HEK293 (cell line): ENCODE measurements at regions not wholly inside any gene's neighbourhood (a gene's known extent, or its start where the extent isn't known, plus 50 kb on each side); places are given as distances from the start of the nearest gene placed in this dataset.

ENCODE experiments used
- BCL11A ChIP-seq: fragments of 450-650 bp; formaldehyde crosslinking; IDR thresholded peaks from 2 replicates; pipeline ENCODE4 v1.5.1; 2016; ENCODE audit warnings: low read depth, missing biosample characterization, missing genetic modification characterization
- EGR2 ChIP-seq: fragments of 450-650 bp; formaldehyde crosslinking; IDR thresholded peaks from 2 replicates; pipeline ENCODE4 v1.5.1; 2016; ENCODE audit warnings: low read depth, missing biosample characterization, missing genetic modification characterization
- GFI1B ChIP-seq: fragments of 450-650 bp; formaldehyde crosslinking; IDR thresholded peaks from 2 replicates; pipeline ENCODE4 v1.5.1; 2016; ENCODE audit warnings: missing biosample characterization, missing genetic modification characterization
- GLI2 ChIP-seq: fragments of 450-650 bp; formaldehyde crosslinking; IDR thresholded peaks from 2 replicates; pipeline ENCODE4; 2017; ENCODE audit warnings: missing biosample characterization, missing genetic modification characterization, low read depth, borderline replicate concordance
- GLIS1 ChIP-seq: fragments of 450-650 bp; formaldehyde crosslinking; IDR thresholded peaks from 2 replicates; pipeline ENCODE4 v1.5.1; 2016; ENCODE audit warnings: missing biosample characterization, missing genetic modification characterization
- KLF7 ChIP-seq: fragments of 450-650 bp; formaldehyde crosslinking; IDR thresholded peaks from 2 replicates; pipeline ENCODE4 v1.5.1; 2016; ENCODE audit warnings: missing biosample characterization, missing genetic modification characterization, borderline replicate concordance
- KLF8 ChIP-seq: fragments of 450-650 bp; formaldehyde crosslinking; IDR thresholded peaks from 2 replicates; pipeline ENCODE4 v1.5.1; 2016; ENCODE audit warnings: missing biosample characterization, missing genetic modification characterization
- KLF9 ChIP-seq: fragments of 450-650 bp; formaldehyde crosslinking; IDR thresholded peaks from 2 replicates; pipeline ENCODE4 v1.5.1; 2016; ENCODE audit warnings: missing biosample characterization, missing genetic modification characterization, low read depth
- OSR2 ChIP-seq: fragments of 450-650 bp; formaldehyde crosslinking; IDR thresholded peaks from 2 replicates; pipeline ENCODE4 v1.5.1; 2016; ENCODE audit warnings: missing biosample characterization, missing genetic modification characterization
- OVOL3 ChIP-seq: fragments of 450-650 bp; formaldehyde crosslinking; IDR thresholded peaks from 2 replicates; pipeline ENCODE4 v1.5.1; 2016; ENCODE audit warnings: missing biosample characterization, missing genetic modification characterization
- PRDM4 ChIP-seq: fragments of 450-650 bp; formaldehyde crosslinking; IDR thresholded peaks from 2 replicates; pipeline ENCODE4 v1.5.1; 2017; ENCODE audit warnings: missing biosample characterization, missing genetic modification characterization
- PRDM6 ChIP-seq: fragments of 450-650 bp; formaldehyde crosslinking; IDR thresholded peaks from 2 replicates; pipeline ENCODE4 v1.5.1; 2017; ENCODE audit warnings: missing biosample characterization, missing genetic modification characterization
- RBAK ChIP-seq: fragments of 450-650 bp; formaldehyde crosslinking; IDR thresholded peaks from 2 replicates; pipeline ENCODE4 v1.5.1; 2016; ENCODE audit warnings: missing biosample characterization, missing genetic modification characterization
- SCRT1 ChIP-seq: fragments of 450-650 bp; formaldehyde crosslinking; IDR thresholded peaks from 2 replicates; pipeline ENCODE4 v1.5.1; 2016; ENCODE audit warnings: missing biosample characterization, missing genetic modification characterization, borderline replicate concordance
- SP2 ChIP-seq: fragments of 450-650 bp; formaldehyde crosslinking; IDR thresholded peaks from 2 replicates; pipeline ENCODE4 v1.5.1; 2016; ENCODE audit warnings: missing biosample characterization, missing genetic modification characterization
- TRIM28 ChIP-seq: IDR thresholded peaks from 2 replicates; pipeline ENCODE4 v1.6.1; 2011; ENCODE audit warnings: low read length, control low read depth, borderline replicate concordance
- WT1 ChIP-seq: fragments of 450-650 bp; formaldehyde crosslinking; IDR thresholded peaks from 2 replicates; pipeline ENCODE4 v1.5.1; 2016; ENCODE audit warnings: missing biosample characterization, missing genetic modification characterization
- ZBTB21 ChIP-seq: fragments of 450-650 bp; formaldehyde crosslinking; IDR thresholded peaks from 2 replicates; pipeline ENCODE4 v1.5.1; 2017; ENCODE audit warnings: missing biosample characterization, missing genetic modification characterization
- ZEB2 ChIP-seq: fragments of 450-650 bp; formaldehyde crosslinking; IDR thresholded peaks from 2 replicates; pipeline ENCODE4 v1.5.1; 2016; ENCODE audit warnings: missing biosample characterization, missing genetic modification characterization
- ZFHX2 ChIP-seq: fragments of 450-650 bp; formaldehyde crosslinking; conservative IDR thresholded peaks from 2 replicates; pipeline ENCODE4 v1.5.1; 2016; ENCODE audit warnings: missing biosample characterization, missing genetic modification characterization
- ZFP37 ChIP-seq: fragments of 450-650 bp; formaldehyde crosslinking; IDR thresholded peaks from 2 replicates; pipeline ENCODE4 v1.5.1; 2016; ENCODE audit warnings: missing biosample characterization, missing genetic modification characterization
- ZIC2 ChIP-seq: fragments of 450-650 bp; formaldehyde crosslinking; IDR thresholded peaks from 2 replicates; pipeline ENCODE4 v1.5.1; 2016; ENCODE audit warnings: missing biosample characterization, missing genetic modification characterization
- ZNF324 ChIP-seq: fragments of 450-650 bp; formaldehyde crosslinking; IDR thresholded peaks from 2 replicates; pipeline ENCODE4 v1.5.1; 2016; ENCODE audit warnings: missing biosample characterization, missing genetic modification characterization
- ZNF513 ChIP-seq: fragments of 450-650 bp; IDR thresholded peaks from 2 replicates; pipeline ENCODE4 v1.5.1; 2018; ENCODE audit warnings: missing biosample characterization, missing genetic modification characterization
- ZNF558 ChIP-seq: fragments of 450-650 bp; formaldehyde crosslinking; IDR thresholded peaks from 2 replicates; pipeline ENCODE4 v1.5.1; 2016; ENCODE audit warnings: missing biosample characterization, missing genetic modification characterization
- ZNF654 ChIP-seq: fragments of 450-650 bp; formaldehyde crosslinking; IDR thresholded peaks from 2 replicates; pipeline ENCODE4 v1.5.1; 2016; ENCODE audit warnings: low read depth, missing biosample characterization, missing genetic modification characterization
- ZNF701 ChIP-seq: fragments of 450-650 bp; formaldehyde crosslinking; IDR thresholded peaks from 2 replicates; pipeline ENCODE4 v1.5.1; 2016; ENCODE audit warnings: missing biosample characterization, missing genetic modification characterization
- ZSCAN23 ChIP-seq: fragments of 450-650 bp; formaldehyde crosslinking; IDR thresholded peaks from 2 replicates; pipeline ENCODE4 v1.5.1; 2016; ENCODE audit warnings: missing biosample characterization, missing genetic modification characterization
- ZSCAN4 ChIP-seq: fragments of 450-650 bp; formaldehyde crosslinking; IDR thresholded peaks from 2 replicates; pipeline ENCODE4 v1.5.1; 2017; ENCODE audit warnings: missing biosample characterization, missing genetic modification characterization
- TF ChIP-seq, protein P1 (sequence below): fragments of 450-650 bp; formaldehyde crosslinking; IDR thresholded peaks from 2 replicates; pipeline ENCODE4 v1.5.1; 2016; ENCODE audit warnings: missing biosample characterization, missing genetic modification characterization
- TF ChIP-seq, protein P2 (sequence below): fragments of 450-650 bp; formaldehyde crosslinking; IDR thresholded peaks from 2 replicates; pipeline ENCODE4 v1.5.1; 2016; ENCODE audit warnings: missing biosample characterization, missing genetic modification characterization

DNA sequence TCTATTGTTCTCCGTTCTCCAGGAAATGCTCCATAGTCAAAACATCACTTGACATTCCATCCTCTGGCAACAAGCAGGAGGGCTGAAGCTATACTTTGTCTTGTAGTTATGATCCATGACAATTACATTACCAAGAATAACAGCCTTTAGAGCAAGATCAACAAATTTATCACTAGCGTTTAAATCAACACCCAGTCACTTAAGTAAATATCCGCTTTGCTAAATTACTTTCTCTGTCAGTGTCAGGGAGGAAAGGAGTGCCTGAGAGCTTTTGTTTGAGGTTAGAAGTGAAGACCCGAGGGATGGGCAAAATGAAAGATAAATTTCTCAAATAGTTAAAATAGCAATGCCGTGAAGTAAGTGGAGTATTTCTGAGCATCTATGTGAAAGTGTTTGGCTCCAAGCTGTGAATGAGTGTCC, 236.1 kb upstream of the BMPER start (continued):
- TF ChIP-seq SP2 (tag by site-specific recombination) = 0 out of 2 replicates have a peak, but pooled peaks have one; percentile 13
- TF ChIP-seq OVOL3 (tag by site-specific recombination) = peak; percentile 98
- TF ChIP-seq GLIS1 (tag by site-specific recombination) = peak; percentile 85
- no peak for TF ChIP-seq ZFHX2 (tag by site-specific recombination)
- no peak for TF ChIP-seq EGR2 (tag by site-specific recombination)
- peak; percentile 96 for TF ChIP-seq PRDM4 (tag by site-specific recombination)
- TF ChIP-seq KLF7 (tag by site-specific recombination) = peak; percentile 78; the same call in 1 of the 2 replicates
- peak; percentile 99 for TF ChIP-seq GLI2 (tag by site-specific recombination)
- TF ChIP-seq ZFP37 (tag by site-specific recombination) = no peak
- TF ChIP-seq OSR2 (tag by site-specific recombination) = peak; percentile 97
- 0 out of 2 replicates have a peak, but pooled peaks have one; percentile 8 for TF ChIP-seq ZNF654 (tag by site-specific recombination)
- peak; percentile 96 for TF ChIP-seq BCL11A (tag by site-specific recombination)
- TF ChIP-seq ZEB2 (tag by site-specific recombination) = peak; percentile 93
- TF ChIP-seq SCRT1 (tag by site-specific recombination) = peak; percentile 82
- TF ChIP-seq ZNF558 (tag by site-specific recombination) = 0 out of 2 replicates have a peak, but pooled peaks have one; percentile 42
- TF ChIP-seq, protein P1, sequence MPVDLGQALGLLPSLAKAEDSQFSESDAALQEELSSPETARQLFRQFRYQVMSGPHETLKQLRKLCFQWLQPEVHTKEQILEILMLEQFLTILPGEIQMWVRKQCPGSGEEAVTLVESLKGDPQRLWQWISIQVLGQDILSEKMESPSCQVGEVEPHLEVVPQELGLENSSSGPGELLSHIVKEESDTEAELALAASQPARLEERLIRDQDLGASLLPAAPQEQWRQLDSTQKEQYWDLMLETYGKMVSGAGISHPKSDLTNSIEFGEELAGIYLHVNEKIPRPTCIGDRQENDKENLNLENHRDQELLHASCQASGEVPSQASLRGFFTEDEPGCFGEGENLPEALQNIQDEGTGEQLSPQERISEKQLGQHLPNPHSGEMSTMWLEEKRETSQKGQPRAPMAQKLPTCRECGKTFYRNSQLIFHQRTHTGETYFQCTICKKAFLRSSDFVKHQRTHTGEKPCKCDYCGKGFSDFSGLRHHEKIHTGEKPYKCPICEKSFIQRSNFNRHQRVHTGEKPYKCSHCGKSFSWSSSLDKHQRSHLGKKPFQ (tag by site-specific recombination) = peak; percentile 77
- TF ChIP-seq ZNF701 = no peak
- TF ChIP-seq ZIC2 = peak; percentile 63
- peak; percentile 67 for TF ChIP-seq KLF8 (tag by site-specific recombination)
- TF ChIP-seq, protein P2, sequence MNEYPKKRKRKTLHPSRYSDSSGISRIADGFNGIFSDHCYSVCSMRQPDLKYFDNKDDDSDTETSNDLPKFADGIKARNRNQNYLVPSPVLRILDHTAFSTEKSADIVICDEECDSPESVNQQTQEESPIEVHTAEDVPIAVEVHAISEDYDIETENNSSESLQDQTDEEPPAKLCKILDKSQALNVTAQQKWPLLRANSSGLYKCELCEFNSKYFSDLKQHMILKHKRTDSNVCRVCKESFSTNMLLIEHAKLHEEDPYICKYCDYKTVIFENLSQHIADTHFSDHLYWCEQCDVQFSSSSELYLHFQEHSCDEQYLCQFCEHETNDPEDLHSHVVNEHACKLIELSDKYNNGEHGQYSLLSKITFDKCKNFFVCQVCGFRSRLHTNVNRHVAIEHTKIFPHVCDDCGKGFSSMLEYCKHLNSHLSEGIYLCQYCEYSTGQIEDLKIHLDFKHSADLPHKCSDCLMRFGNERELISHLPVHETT = peak; percentile 64; the same call in 1 of the 2 replicates
- peak; percentile 97 for TF ChIP-seq PRDM6 (tag by site-specific recombination)
- TF ChIP-seq ZSCAN23 (tag by site-specific recombination) = no peak
- peak; percentile 90 for TF ChIP-seq GFI1B
- peak; percentile 69; the same call in 1 of the 2 replicates for TF ChIP-seq ZNF324 (tag by site-specific recombination)
- TF ChIP-seq RBAK (tag by site-specific recombination) = no peak
- 0 out of 2 replicates have a peak, but pooled peaks have one; percentile 15 for TF ChIP-seq KLF9
- peak; percentile 40; the same call in 1 of the 2 replicates for TF ChIP-seq TRIM28
- 0 out of 2 replicates have a peak, but pooled peaks have one; percentile 34 for TF ChIP-seq ZSCAN4 (tag by site-specific recombination)
- TF ChIP-seq WT1 (tag by site-specific recombination) = peak; percentile 100
- TF ChIP-seq ZNF513 = peak; percentile 41; the same call in 1 of the 2 replicates
- TF ChIP-seq ZBTB21 = no peak
